ENCODE measurements at regions not wholly inside any gene's neighbourhood (a gene's known extent, or its start where the extent isn't known, plus 50 kb on each side); places are given as distances from the start of the nearest gene placed in this dataset.
"Not testable (repeated sequence)": the region's sequence is repeated elsewhere in the genome, so short reads cannot be mapped to it uniquely, and the experiment has no call there.

DNA sequence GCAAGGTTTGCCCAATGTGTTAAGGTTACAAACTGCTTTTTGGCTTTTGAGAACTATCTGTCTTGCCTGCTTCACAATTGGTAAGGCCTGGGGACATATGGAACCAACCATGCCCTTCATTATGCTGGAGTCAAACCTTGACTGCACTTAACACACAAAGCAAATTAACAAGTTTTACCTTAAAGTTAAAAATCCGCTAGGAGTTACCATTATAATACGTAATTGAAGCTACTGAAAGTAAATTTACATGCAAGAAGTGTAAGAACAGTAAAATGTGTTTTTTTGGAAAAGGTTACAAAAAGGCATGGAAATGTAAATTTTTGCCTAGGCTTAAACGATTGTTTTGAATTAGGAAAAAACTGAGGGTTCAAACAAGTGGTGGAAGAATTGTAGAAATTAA is 69.7 kb downstream of the BMP15 start:
- H3K36me3 ChIP-seq (ENCODE audit: insufficient read depth in 1 of 2, low read depth in 1 of 2) = no peaks in the 10 kb centered on the region
- H3K9me3 ChIP-seq = no peaks in the 10 kb centered on the region
- 60 to 90% (median 85%) methylated on average over 3 of the region's 3 CpGs for WGBS, 3 donors
- H3K27me3 ChIP-seq (ENCODE audit: insufficient read depth in 3 of 3, low read length in 2 of 3) = peaks cover 0 to 24% (median 0%) of the 10 kb centered on the region in 3 donors
- no peak for ATAC-seq
- intact Hi-C loops (cut with DNase I) = no loop called here
- H3K4me3 ChIP-seq = no peak overlapping the region
- no peak overlapping the region for H3K27ac ChIP-seq
- DNase-seq = no peak
- TF ChIP-seq, protein P1, sequence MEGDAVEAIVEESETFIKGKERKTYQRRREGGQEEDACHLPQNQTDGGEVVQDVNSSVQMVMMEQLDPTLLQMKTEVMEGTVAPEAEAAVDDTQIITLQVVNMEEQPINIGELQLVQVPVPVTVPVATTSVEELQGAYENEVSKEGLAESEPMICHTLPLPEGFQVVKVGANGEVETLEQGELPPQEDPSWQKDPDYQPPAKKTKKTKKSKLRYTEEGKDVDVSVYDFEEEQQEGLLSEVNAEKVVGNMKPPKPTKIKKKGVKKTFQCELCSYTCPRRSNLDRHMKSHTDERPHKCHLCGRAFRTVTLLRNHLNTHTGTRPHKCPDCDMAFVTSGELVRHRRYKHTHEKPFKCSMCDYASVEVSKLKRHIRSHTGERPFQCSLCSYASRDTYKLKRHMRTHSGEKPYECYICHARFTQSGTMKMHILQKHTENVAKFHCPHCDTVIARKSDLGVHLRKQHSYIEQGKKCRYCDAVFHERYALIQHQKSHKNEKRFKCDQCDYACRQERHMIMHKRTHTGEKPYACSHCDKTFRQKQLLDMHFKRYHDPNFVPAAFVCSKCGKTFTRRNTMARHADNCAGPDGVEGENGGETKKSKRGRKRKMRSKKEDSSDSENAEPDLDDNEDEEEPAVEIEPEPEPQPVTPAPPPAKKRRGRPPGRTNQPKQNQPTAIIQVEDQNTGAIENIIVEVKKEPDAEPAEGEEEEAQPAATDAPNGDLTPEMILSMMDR (IDR thresholded peaks at IDR 0.05) = no peak
- no peaks in the 10 kb centered on the region for H3K4me1 ChIP-seq

GRCh38 chrX:50988649-50989048 is 78.1 kb downstream of the BMP15 start:
- ATAC-seq (no peak), DNase-seq (no peak)
- no peaks in the 10 kb centered on the region for H3K36me3 ChIP-seq (ENCODE audit: insufficient read depth in 1 of 2, low read depth in 1 of 2)
- intact Hi-C loops (cut with DNase I) = loop anchor here in 1 of 2 donors (5.0 kb wide), 1 partner anchor 296 kb away; no protein-coding TSS in a partner anchor
- TF ChIP-seq, protein P1 (IDR thresholded peaks at IDR 0.05) = peak; percentile 43
- H3K27me3 ChIP-seq (ENCODE audit: insufficient read depth in 3 of 3, low read length in 2 of 3) = peaks cover 0 to 27% (median 0%) of the 10 kb centered on the region in 3 donors
- 48 to 52% (median 51%) methylated on average over 2 of the region's 2 CpGs for WGBS, 3 donors
- no peak overlapping the region for H3K4me3 ChIP-seq
- H3K27ac ChIP-seq = no peak overlapping the region
- H3K9me3 ChIP-seq = no peaks in the 10 kb centered on the region
- H3K4me1 ChIP-seq = no peaks in the 10 kb centered on the region

- H3K27ac ChIP-seq = no peak overlapping the region
- WGBS, 3 donors = 70 to 87% (median 78%) methylated on average over 4 of the region's 4 CpGs
- H3K9me3 ChIP-seq = no peaks in the 10 kb centered on the region
- H3K4me3 ChIP-seq = no peak overlapping the region
- intact Hi-C loops (cut with DNase I) = no loop called here
- no peak for ATAC-seq
- TF ChIP-seq, protein P1 (IDR thresholded peaks at IDR 0.05) = no peak
- H3K36me3 ChIP-seq (ENCODE audit: insufficient read depth in 1 of 2, low read depth in 1 of 2) = no peaks in the 10 kb centered on the region
- no peak for DNase-seq
- no peaks in the 10 kb centered on the region for H3K27me3 ChIP-seq (ENCODE audit: insufficient read depth in 3 of 3, low read length in 2 of 3)
- H3K4me1 ChIP-seq = no peaks in the 10 kb centered on the region
Measured at GRCh38 chrX:50996930-50997329, 86.4 kb downstream of the BMP15 start.

GRCh38 chrX:51000384-51000783 is 89.8 kb downstream of the BMP15 start:
- H3K4me1 ChIP-seq; ATAC-seq; DNase-seq; H3K27me3 ChIP-seq (ENCODE audit: insufficient read depth in 3 of 3, low read length in 2 of 3); H3K9me3 ChIP-seq; H3K27ac ChIP-seq; H3K4me3 ChIP-seq; H3K36me3 ChIP-seq (ENCODE audit: insufficient read depth in 1 of 2, low read depth in 1 of 2); intact Hi-C loops (cut with DNase I): not testable (repeated sequence)
- WGBS, 3 donors = 54 to 90% (median 57%) methylated on average over 2 to 3 of the region's 4 CpGs

GRCh38 chrX:51001733-51002632 is 91.4 kb downstream of the BMP15 start:
- H3K36me3 ChIP-seq (ENCODE audit: insufficient read depth in 1 of 2, low read depth in 1 of 2); H3K9me3 ChIP-seq; H3K4me1 ChIP-seq; intact Hi-C loops (cut with DNase I); H3K27me3 ChIP-seq (ENCODE audit: insufficient read depth in 3 of 3, low read length in 2 of 3); H3K27ac ChIP-seq; H3K4me3 ChIP-seq: not testable (repeated sequence)
- DNase-seq (peak; percentile 34 to 62), ATAC-seq (peak in 3 of 4 donors; percentile 39 to 52 (median 44))
- 47 to 52% (median 51%) methylated on average over 11 of the region's 11 CpGs for WGBS, 3 donors
